Natural killer cell (primary cell): ENCODE measurements at regions not wholly inside any gene's neighbourhood (a gene's known extent, or its start where the extent isn't known, plus 50 kb on each side); places are given as distances from the start of the nearest gene placed in this dataset.

ENCODE experiments used
- ATAC-seq, 3 donors: fragments of 150-1000 bp in 2 of 3; fragments of 200-7000 bp in 1 of 3; cut with Tn5 transposase; 1 replicate in 1 of 3; 2 replicates in 2 of 3; pipeline ENCODE4 v1.10.0; 2021; ENCODE audit warnings: mild to moderate bottlenecking in 2 of 3, moderate library complexity in 2 of 3
- DNase-seq, 2 donors: peaks; one replicate each; pipeline versions ENCODE4 v3.0.0 to v3.0.0-alpha.2; 2013 to 2021; ENCODE audit warnings: mixed read lengths in 1 of 2
- H3K27ac ChIP-seq: one replicate; pipeline ENCODE4 v1.5.1; 2013; ENCODE audit warnings: mild to moderate bottlenecking, low read length
- H3K27me3 ChIP-seq: one replicate; pipeline ENCODE4 v1.6.1; 2013; ENCODE audit warnings: low read length; ENCODE audit not compliant: control insufficient read depth, insufficient read depth
- H3K36me3 ChIP-seq: one replicate; pipeline ENCODE4 v1.6.1; 2013; ENCODE audit warnings: low read length; ENCODE audit not compliant: control insufficient read depth, insufficient read depth
- H3K4me1 ChIP-seq: one replicate; pipeline ENCODE4 v1.6.1; 2013; ENCODE audit warnings: low read length; ENCODE audit not compliant: control insufficient read depth, insufficient read depth
- H3K4me3 ChIP-seq: one replicate; pipeline ENCODE4 v1.5.1; 2013; ENCODE audit warnings: low read length
- H3K9me3 ChIP-seq: one replicate; pipeline ENCODE4 v1.6.1; 2013; ENCODE audit warnings: low read length; ENCODE audit not compliant: control insufficient read depth, insufficient read depth
- H3K27ac Mint-ChIP-seq, 2 donors: one replicate each; pipeline ENCODE4 v1.8.0; 2022; ENCODE audit warnings: mild to moderate bottlenecking in 2 of 2, mixed read lengths in 2 of 2, moderate library complexity in 1 of 2
- H3K27me3 Mint-ChIP-seq, 2 donors: one replicate each; pipeline ENCODE4 v1.8.0; 2022; ENCODE audit warnings: low read depth in 2 of 2, mixed read lengths in 2 of 2
- H3K36me3 Mint-ChIP-seq: one replicate; pipeline ENCODE4 v1.8.0; 2022; ENCODE audit warnings: mixed read lengths
- H3K4me1 Mint-ChIP-seq, 2 donors: one replicate each; pipeline ENCODE4 v1.8.0; 2022; ENCODE audit warnings: mixed read lengths in 2 of 2
- H3K4me3 Mint-ChIP-seq: one replicate; pipeline ENCODE4 v1.8.0; 2022; ENCODE audit warnings: mild to moderate bottlenecking, moderate library complexity, mixed read lengths
- H3K9me3 Mint-ChIP-seq, 2 donors: one replicate each; pipeline ENCODE4 v1.8.0; 2022; ENCODE audit warnings: mixed read lengths in 2 of 2
- WGBS: methylation state at CpG from one replicate; pipeline ENCODE4 v1.1.7; 2013; ENCODE audit warnings: missing lambda C conversion rate; ENCODE audit not compliant: insufficient coverage; 5-methylcytosine and 5-hydroxymethylcytosine counted together
- intact Hi-C: fragments of 100-400 bp; cut with micrococcal nuclease; formaldehyde crosslinking; loops from one replicate; pipeline ENCODE4 v1.14.2; 2022
- TF ChIP-seq, protein P1 (sequence below): fragments of 200-600 bp; IDR thresholded peaks from one replicate; pipeline ENCODE4 v1.8.0; 2022; ENCODE audit warnings: antibody characterized with exemption

DNA sequence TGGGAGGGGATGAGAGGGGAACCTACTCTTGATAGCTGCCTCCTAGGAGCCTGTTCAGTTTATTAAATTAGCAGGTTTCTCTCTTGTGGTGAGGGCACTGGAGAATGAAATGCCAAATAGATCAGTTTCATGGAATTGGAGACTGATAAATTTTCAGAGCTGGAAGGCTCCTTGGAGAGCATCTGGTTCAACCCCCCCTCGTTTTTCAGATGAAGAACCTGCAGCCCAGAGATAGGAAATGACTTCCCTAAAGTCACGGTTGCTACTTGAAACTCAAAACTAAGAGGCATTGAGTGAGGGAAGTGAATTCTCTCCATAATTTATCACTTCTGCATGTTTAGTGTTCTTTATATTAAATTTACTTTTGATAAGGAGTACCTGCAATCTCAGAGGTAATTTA is 366.0 kb upstream of the CCL2 start:
- no peaks in the 10 kb centered on the region for H3K9me3 ChIP-seq
- Mint-ChIP-seq H3K36me3 (no peaks in the 10 kb centered on the region), H3K27ac (no peak overlapping the region), H3K4me3 (no peak overlapping the region), H3K4me1 (no peaks in the 10 kb centered on the region), H3K27me3 (peaks cover 13 to 38% of the 10 kb centered on the region in 2 donors), H3K9me3 (no peaks in the 10 kb centered on the region)
- WGBS = 0% methylated on average over 1 of the region's 2 CpGs
- no peak overlapping the region for H3K4me3 ChIP-seq
- ATAC-seq (no peak), DNase-seq (no peak)
- H3K27ac ChIP-seq = no peak overlapping the region
- intact Hi-C loops = no loop called here
- H3K27me3 ChIP-seq = no peaks in the 10 kb centered on the region
- TF ChIP-seq, protein P1, sequence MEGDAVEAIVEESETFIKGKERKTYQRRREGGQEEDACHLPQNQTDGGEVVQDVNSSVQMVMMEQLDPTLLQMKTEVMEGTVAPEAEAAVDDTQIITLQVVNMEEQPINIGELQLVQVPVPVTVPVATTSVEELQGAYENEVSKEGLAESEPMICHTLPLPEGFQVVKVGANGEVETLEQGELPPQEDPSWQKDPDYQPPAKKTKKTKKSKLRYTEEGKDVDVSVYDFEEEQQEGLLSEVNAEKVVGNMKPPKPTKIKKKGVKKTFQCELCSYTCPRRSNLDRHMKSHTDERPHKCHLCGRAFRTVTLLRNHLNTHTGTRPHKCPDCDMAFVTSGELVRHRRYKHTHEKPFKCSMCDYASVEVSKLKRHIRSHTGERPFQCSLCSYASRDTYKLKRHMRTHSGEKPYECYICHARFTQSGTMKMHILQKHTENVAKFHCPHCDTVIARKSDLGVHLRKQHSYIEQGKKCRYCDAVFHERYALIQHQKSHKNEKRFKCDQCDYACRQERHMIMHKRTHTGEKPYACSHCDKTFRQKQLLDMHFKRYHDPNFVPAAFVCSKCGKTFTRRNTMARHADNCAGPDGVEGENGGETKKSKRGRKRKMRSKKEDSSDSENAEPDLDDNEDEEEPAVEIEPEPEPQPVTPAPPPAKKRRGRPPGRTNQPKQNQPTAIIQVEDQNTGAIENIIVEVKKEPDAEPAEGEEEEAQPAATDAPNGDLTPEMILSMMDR = no peak
- no peaks in the 10 kb centered on the region for H3K36me3 ChIP-seq
- H3K4me1 ChIP-seq = no peaks in the 10 kb centered on the region

DNA sequence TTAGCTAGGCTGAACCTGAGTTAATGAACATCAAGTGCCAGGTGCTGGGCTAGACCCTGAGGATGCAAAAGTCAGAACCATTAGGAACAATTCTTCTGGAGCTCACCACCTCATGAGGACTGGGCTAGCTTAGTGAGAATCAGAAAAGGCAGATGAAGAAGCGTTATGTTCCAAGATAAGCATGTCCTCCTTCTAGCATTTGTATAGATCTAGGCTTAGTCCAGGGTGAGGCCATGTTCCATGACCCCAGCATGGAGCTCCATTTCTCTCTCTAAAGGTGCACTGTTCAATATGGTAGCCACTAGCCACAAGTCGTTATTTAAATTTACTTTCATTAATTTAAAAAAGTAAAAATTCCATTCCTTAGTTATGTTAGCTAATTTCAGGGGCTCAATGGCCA is 365.3 kb upstream of the CCL2 start:
- H3K4me1 Mint-ChIP-seq = no peaks in the 10 kb centered on the region
- no peaks in the 10 kb centered on the region for H3K4me1 ChIP-seq
- H3K27ac Mint-ChIP-seq = no peak overlapping the region
- no peak overlapping the region for H3K4me3 ChIP-seq
- no peaks in the 10 kb centered on the region for H3K27me3 ChIP-seq
- no peaks in the 10 kb centered on the region for H3K9me3 Mint-ChIP-seq
- peaks cover 13 to 44% of the 10 kb centered on the region in 2 donors for H3K27me3 Mint-ChIP-seq
- no peaks in the 10 kb centered on the region for H3K9me3 ChIP-seq
- WGBS = 84% methylated on average over 2 of the region's 2 CpGs
- H3K36me3 ChIP-seq = no peaks in the 10 kb centered on the region
- no peak overlapping the region for H3K4me3 Mint-ChIP-seq
- no peaks in the 10 kb centered on the region for H3K36me3 Mint-ChIP-seq
- DNase-seq (no peak), ATAC-seq (no peak)
- intact Hi-C loops = no loop called here
- TF ChIP-seq, protein P1 = no peak
- no peak overlapping the region for H3K27ac ChIP-seq

DNA sequence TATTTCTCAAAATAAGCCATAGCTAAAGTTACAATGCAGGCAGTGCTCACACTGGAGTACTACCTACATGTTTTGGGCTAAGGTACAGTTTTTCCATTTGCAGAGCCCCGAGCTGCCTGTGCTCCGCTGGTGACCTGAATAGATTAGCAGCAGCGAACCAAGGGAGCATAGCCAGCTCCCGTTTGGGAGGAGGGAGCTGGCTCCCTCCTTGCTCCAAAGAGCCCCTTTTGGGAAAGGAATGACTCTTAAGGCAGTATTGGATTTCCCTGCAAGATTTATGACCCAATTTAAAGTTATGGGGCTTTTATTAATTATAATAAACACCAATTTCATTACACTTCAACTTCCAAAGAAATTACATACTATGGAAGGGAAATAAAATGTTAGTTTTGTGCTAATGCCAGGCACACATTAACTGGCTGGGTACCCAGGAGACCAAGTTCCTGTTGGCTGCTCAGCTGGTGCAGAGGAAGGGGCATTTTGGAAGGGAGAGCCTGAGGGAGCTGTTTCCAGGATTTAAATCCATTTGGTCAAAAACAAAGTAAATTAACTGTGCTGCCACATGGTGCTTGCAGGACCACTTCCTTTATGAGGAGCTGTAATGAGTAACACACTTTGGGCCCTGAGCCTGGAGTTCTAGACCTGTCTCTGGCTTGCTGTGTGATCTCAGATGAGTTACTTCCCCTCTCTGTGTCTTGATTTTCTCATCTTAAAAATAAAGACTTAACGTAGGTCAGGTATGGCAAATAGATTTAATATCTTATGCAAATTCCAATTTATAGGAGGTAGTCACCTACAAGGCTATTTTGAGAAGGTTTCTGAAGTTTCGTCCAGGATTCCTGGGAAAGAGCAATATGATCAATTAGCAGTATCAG is 362.1 kb upstream of the CCL2 start:
- H3K4me3 ChIP-seq = no peak overlapping the region
- H3K27ac Mint-ChIP-seq = no peak overlapping the region
- no peaks in the 10 kb centered on the region for H3K9me3 Mint-ChIP-seq
- intact Hi-C loops = no loop called here
- TF ChIP-seq, protein P1 = no peak
- H3K36me3 ChIP-seq = no peaks in the 10 kb centered on the region
- H3K4me1 ChIP-seq = no peaks in the 10 kb centered on the region
- peaks cover 6 to 19% of the 10 kb centered on the region in 2 donors for H3K27me3 Mint-ChIP-seq
- no peaks in the 10 kb centered on the region for H3K27me3 ChIP-seq
- 68% methylated on average over 5 of the region's 6 CpGs for WGBS
- H3K9me3 ChIP-seq = no peaks in the 10 kb centered on the region
- H3K27ac ChIP-seq = no peak overlapping the region
- DNase-seq (no peak), ATAC-seq (no peak)
- no peak overlapping the region for H3K4me3 Mint-ChIP-seq
- H3K4me1 Mint-ChIP-seq = no peaks in the 10 kb centered on the region
- no peaks in the 10 kb centered on the region for H3K36me3 Mint-ChIP-seq

DNA sequence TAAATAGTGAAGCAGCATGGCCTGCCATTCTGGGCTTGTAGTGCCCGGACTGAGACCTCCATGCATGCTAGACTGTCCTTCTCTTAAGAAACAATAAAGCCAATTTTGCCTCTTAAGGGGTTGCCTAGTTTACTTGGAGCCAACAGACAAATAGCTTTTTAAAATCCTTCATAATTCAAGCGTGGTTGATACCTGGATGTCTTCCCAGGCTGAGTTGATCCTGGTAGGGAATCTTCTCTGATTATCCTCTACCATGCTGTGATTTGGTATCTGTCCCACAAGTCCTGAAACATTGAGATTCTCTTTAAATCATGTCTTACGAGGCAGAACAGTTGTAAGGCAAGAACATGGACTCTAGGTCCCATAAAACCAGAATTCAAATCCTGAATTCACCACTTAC is 359.6 kb upstream of the CCL2 start:
- no peak for DNase-seq
- 73% methylated on average over 3 of the region's 3 CpGs for WGBS
- Histone ChIP-seq H3K4me1 (no peaks in the 10 kb centered on the region), H3K9me3 (no peaks in the 10 kb centered on the region), H3K4me3 (no peak overlapping the region), H3K36me3 (no peaks in the 10 kb centered on the region), H3K27me3 (no peaks in the 10 kb centered on the region), H3K27ac (no peak overlapping the region)
- Mint-ChIP-seq H3K27me3 (peaks cover 0 to 13% of the 10 kb centered on the region in 2 donors), H3K36me3 (no peaks in the 10 kb centered on the region), H3K27ac (no peak overlapping the region), H3K9me3 (no peaks in the 10 kb centered on the region), H3K4me3 (no peak overlapping the region), H3K4me1 (no peaks in the 10 kb centered on the region)
- intact Hi-C loops = no loop called here
- TF ChIP-seq, protein P1 = no peak
- no peak for ATAC-seq
